B cell (primary cell): ENCODE measurements at regions not wholly inside any gene's neighbourhood (a gene's known extent, or its start where the extent isn't known, plus 50 kb on each side); places are given as distances from the start of the nearest gene placed in this dataset.
"Not testable (repeated sequence)": the region's sequence is repeated elsewhere in the genome, so short reads cannot be mapped to it uniquely, and the experiment has no call there.

Experiments
- ATAC-seq: fragments of 200-7000 bp; cut with Tn5 transposase; one replicate; pipeline ENCODE4 v1.10.0; 2021; ENCODE audit warnings: low read depth, mild to moderate bottlenecking, moderate number of reproducible peaks, moderate library complexity
- CTCF ChIA-PET: fragments of 350-600 bp; sonication (Branson Sonifier 250); formaldehyde crosslinking; loops from one replicate; lab custom pipeline; 2021; ENCODE audit warnings: antibody characterized with exemption, inconsistent platforms; lab: Charles Lee
- POLR2A ChIA-PET: fragments of 350-600 bp; sonication (Branson Sonifier 250); formaldehyde crosslinking; loops from one replicate; lab custom pipeline; 2021; ENCODE audit warnings: antibody characterized with exemption; lab: Charles Lee
- DNase-seq: peaks from one replicate; pipeline ENCODE4 v3.0.0; 2013
- H2AFZ ChIP-seq: 2 replicates; pipeline ENCODE4 v1.6.1; 2012; ENCODE audit warnings: mild to moderate bottlenecking, low read depth, low read length; ENCODE audit not compliant: insufficient read depth, poor library complexity, severe bottlenecking
- H3K27ac ChIP-seq, 2 donors: 1 replicate in 1 of 2; 2 replicates in 1 of 2; pipeline ENCODE4 v1.5.1; 2012 to 2013; ENCODE audit warnings: low read length in 2 of 2, mild to moderate bottlenecking in 2 of 2, moderate library complexity in 1 of 2
- H3K27me3 ChIP-seq, 4 experiments: fragments of 200-600 bp in 1 of 4; sonication (generic) in 1 of 4; replicated peaks in 1 of 4; 1 replicate in 2 of 4; 2 replicates in 2 of 4; pipeline versions ENCODE4 v1.6.1 to v1.7.0; 2013 to 2016; ENCODE audit warnings: low read length in 3 of 4, mild to moderate bottlenecking in 2 of 4, mixed read lengths in 1 of 4, moderate library complexity in 1 of 4; ENCODE audit not compliant: insufficient read depth in 4 of 4, control insufficient read depth in 3 of 4; ENCODE audit errors: control extremely low read depth in 1 of 4
- H3K36me3 ChIP-seq, 2 experiments: replicated peaks in 1 of 2; 1 replicate in 1 of 2; 2 replicates in 1 of 2; pipeline versions ENCODE4 v1.6.1 to v1.7.1; 2013; ENCODE audit warnings: low read length in 1 of 2; ENCODE audit not compliant: insufficient read depth in 2 of 2, control insufficient read depth in 1 of 2; ENCODE audit errors: control extremely low read depth in 1 of 2, extremely low read depth in 1 of 2
- H3K4me1 ChIP-seq, 2 donors: fragments of 200-600 bp in 1 of 2; sonication (generic) in 1 of 2; 1 replicate in 1 of 2; 2 replicates in 1 of 2; pipeline versions ENCODE4 v1.5.1 to v1.6.1; 2013 to 2017; ENCODE audit warnings: low read length in 2 of 2; ENCODE audit not compliant: control insufficient read depth in 2 of 2, insufficient read depth in 2 of 2
- H3K4me2 ChIP-seq: replicated peaks from 2 replicates; pipeline ENCODE3; 2012; ENCODE audit warnings: mild to moderate bottlenecking, low read depth, low read length; ENCODE audit not compliant: poor library complexity, severe bottlenecking
- H3K4me3 ChIP-seq, 5 experiments: fragments of 200-600 bp in 1 of 5; sonication (generic) in 1 of 5; 1 replicate in 3 of 5; 2 replicates in 2 of 5; pipeline versions ENCODE4 v1.5.1 to v1.7.0; 2011 to 2016; ENCODE audit warnings: low read length in 4 of 5, mild to moderate bottlenecking in 4 of 5, low read depth in 2 of 5, control low read depth in 1 of 5, moderate library complexity in 1 of 5; ENCODE audit not compliant: insufficient read depth in 1 of 5; ENCODE audit errors: control extremely low read depth in 1 of 5, extremely low read depth in 1 of 5
- H3K79me2 ChIP-seq: fragments of 200-600 bp; sonication (generic); one replicate; pipeline ENCODE4 v1.6.0; 2016; ENCODE audit warnings: low read length; ENCODE audit not compliant: control insufficient read depth, insufficient read depth
- H3K9ac ChIP-seq: fragments of 200-600 bp; sonication (generic); 2 replicates; pipeline ENCODE4 v1.6.1; 2017; ENCODE audit warnings: mild to moderate bottlenecking, low read length, moderate library complexity
- H3K9me3 ChIP-seq, 3 donors: one replicate each; pipeline versions ENCODE4 v1.6.1 to v1.7.1; 2013; ENCODE audit warnings: low read length in 2 of 3; ENCODE audit not compliant: control insufficient read depth in 2 of 3, insufficient read depth in 1 of 3; ENCODE audit errors: control extremely low read depth in 1 of 3
- H4K20me1 ChIP-seq: 2 replicates; pipeline ENCODE4 v1.6.0; 2012; ENCODE audit warnings: mild to moderate bottlenecking, low read length; ENCODE audit not compliant: insufficient read depth, control insufficient read depth, poor library complexity, severe bottlenecking
- H3K27ac Mint-ChIP-seq: one replicate; pipeline ENCODE4 v1.8.0; 2021; ENCODE audit warnings: mixed read lengths
- H3K27me3 Mint-ChIP-seq: one replicate; pipeline ENCODE4 v1.8.0; 2021; ENCODE audit warnings: mixed read lengths
- H3K4me1 Mint-ChIP-seq: one replicate; pipeline ENCODE4 v1.8.0; 2021; ENCODE audit warnings: mixed read lengths
- H3K4me3 Mint-ChIP-seq: one replicate; pipeline ENCODE4 v1.8.0; 2021; ENCODE audit warnings: mixed read lengths
- H3K9me3 Mint-ChIP-seq: one replicate; pipeline ENCODE4 v1.8.0; 2022; ENCODE audit warnings: mixed read lengths; ENCODE audit not compliant: insufficient read depth
- EZH2 ChIP-seq: IDR thresholded peaks from 2 replicates; pipeline ENCODE4 v1.6.1; 2012; ENCODE audit warnings: borderline replicate concordance, low read depth, mild to moderate bottlenecking, moderate library complexity, low read length; ENCODE audit not compliant: insufficient read depth, poor library complexity, severe bottlenecking
- WGBS: methylation state at CpG from one replicate; pipeline ENCODE4 v1.1.5; 2013; ENCODE audit warnings: missing lambda C conversion rate; ENCODE audit not compliant: insufficient coverage; 5-methylcytosine and 5-hydroxymethylcytosine counted together
- intact Hi-C: fragments of 100-400 bp; cut with micrococcal nuclease; formaldehyde crosslinking; loops from one replicate; pipeline ENCODE4 v1.10.0; 2022
- TF ChIP-seq, protein P1 (sequence below): fragments of 200-600 bp; IDR thresholded peaks from one replicate; pipeline ENCODE4 v1.8.0; 2022; ENCODE audit warnings: antibody characterized with exemption, mild to moderate bottlenecking

DNA sequence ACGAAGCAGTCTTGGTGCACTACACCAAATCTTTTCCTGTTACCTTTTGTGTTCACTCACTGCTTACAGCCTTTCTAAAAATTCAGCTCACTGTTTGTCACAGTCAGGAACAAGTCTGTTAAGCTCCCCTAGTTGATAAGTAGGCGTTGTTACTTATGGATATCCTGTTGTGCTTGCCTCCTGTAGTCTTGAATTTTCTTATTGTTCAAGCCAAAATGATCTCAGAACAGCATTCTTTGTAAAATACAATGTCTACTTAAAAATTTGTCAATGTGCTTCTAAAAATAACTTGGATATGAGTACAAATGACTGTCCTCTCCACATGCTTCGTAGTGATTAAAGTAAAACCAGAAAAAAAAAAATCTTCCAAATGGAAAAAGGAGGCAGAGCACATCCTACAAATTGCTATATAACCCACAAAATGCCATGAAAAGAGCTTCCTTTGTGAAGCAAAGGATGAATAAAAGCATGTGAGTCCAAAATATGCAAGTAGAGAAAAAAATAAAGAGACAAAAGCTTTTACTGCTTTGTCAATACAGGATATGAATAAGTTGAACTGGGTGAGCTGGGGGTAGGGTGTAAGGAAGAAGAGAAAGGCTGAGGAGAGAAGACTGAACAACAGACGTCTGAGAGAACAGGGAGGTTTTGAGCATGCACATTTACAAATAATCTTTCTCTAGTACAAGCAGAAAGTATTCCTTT, 228.9 kb upstream of the ADGRL4 start:
- ChIA-PET POLR2A (no interaction called here), CTCF (interaction anchor here (0.6 kb wide), 1 partner anchor 1677 kb away, joined by 3 read pairs; no protein-coding TSS in a partner anchor)
- no peaks in the 10 kb centered on the region for H3K79me2 ChIP-seq
- DNase-seq, result no peak
- no peaks in the 10 kb centered on the region for H3K4me1 ChIP-seq
- ATAC-seq, result no peak
- H3K27me3 Mint-ChIP-seq, result no peaks in the 10 kb centered on the region
- no peaks in the 10 kb centered on the region for H3K36me3 ChIP-seq
- no peak overlapping the region for H3K27ac ChIP-seq
- no peak overlapping the region for H2AFZ ChIP-seq
- H3K4me3 ChIP-seq, result no peak overlapping the region
- H3K4me3 Mint-ChIP-seq, result no peak overlapping the region
- H3K9me3 Mint-ChIP-seq, result no peaks in the 10 kb centered on the region
- H3K4me2 ChIP-seq, result no peak overlapping the region
- no CpG with 5 or more reads among the region's 4 CpGs for WGBS
- H3K9me3 ChIP-seq, result peaks cover 0 to 6% (median 0%) of the 10 kb centered on the region in 3 donors
- H3K27ac Mint-ChIP-seq, result no peak overlapping the region
- intact Hi-C loops, result no loop called here
- no peak overlapping the region for H3K9ac ChIP-seq
- H3K4me1 Mint-ChIP-seq, result no peaks in the 10 kb centered on the region
- no peak for TF ChIP-seq EZH2
- TF ChIP-seq, protein P1, sequence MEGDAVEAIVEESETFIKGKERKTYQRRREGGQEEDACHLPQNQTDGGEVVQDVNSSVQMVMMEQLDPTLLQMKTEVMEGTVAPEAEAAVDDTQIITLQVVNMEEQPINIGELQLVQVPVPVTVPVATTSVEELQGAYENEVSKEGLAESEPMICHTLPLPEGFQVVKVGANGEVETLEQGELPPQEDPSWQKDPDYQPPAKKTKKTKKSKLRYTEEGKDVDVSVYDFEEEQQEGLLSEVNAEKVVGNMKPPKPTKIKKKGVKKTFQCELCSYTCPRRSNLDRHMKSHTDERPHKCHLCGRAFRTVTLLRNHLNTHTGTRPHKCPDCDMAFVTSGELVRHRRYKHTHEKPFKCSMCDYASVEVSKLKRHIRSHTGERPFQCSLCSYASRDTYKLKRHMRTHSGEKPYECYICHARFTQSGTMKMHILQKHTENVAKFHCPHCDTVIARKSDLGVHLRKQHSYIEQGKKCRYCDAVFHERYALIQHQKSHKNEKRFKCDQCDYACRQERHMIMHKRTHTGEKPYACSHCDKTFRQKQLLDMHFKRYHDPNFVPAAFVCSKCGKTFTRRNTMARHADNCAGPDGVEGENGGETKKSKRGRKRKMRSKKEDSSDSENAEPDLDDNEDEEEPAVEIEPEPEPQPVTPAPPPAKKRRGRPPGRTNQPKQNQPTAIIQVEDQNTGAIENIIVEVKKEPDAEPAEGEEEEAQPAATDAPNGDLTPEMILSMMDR, result no peak
- no peaks in the 10 kb centered on the region for H4K20me1 ChIP-seq
- H3K27me3 ChIP-seq, result no peaks in the 10 kb centered on the region

DNA sequence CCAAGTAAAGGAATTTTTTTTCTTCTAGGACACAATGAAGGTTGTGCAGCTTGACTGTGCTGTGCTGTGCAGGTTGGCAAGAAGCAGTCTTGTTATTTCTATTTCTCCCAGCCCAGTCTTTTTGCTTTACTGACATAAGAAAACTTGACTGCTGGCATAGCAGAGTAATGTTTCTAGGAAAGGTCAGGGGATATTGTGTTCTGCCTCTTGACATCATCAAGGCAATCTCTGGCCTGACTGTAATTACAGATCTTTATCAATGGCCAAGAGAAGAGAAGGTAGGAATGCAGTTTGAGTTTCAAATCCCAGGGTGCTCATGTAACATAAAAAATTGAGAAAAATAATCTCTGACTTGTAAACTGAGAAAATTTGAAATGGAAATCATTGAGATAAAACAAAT, 226.3 kb upstream of the ADGRL4 start:
- intact Hi-C loops, result no loop called here
- TF ChIP-seq, protein P1, result no peak
- TF ChIP-seq EZH2, result no peak
- CTCF ChIA-PET, result no interaction called here
- no peak overlapping the region for H3K4me3 Mint-ChIP-seq
- POLR2A ChIA-PET, result no interaction called here
- no peak overlapping the region for H2AFZ ChIP-seq
- H3K4me3 ChIP-seq, result no peak overlapping the region
- H3K27ac ChIP-seq, result no peak overlapping the region
- no peaks in the 10 kb centered on the region for H4K20me1 ChIP-seq
- no peaks in the 10 kb centered on the region for H3K36me3 ChIP-seq
- no peaks in the 10 kb centered on the region for H3K4me1 ChIP-seq
- no peaks in the 10 kb centered on the region for H3K27me3 ChIP-seq
- H3K9ac ChIP-seq, result no peak overlapping the region
- no peak overlapping the region for H3K4me2 ChIP-seq
- no peak overlapping the region for H3K27ac Mint-ChIP-seq
- H3K27me3 Mint-ChIP-seq, result no peaks in the 10 kb centered on the region
- DNase-seq (no peak), ATAC-seq (no peak)
- H3K79me2 ChIP-seq, result no peaks in the 10 kb centered on the region
- H3K9me3 Mint-ChIP-seq, result no peaks in the 10 kb centered on the region
- no peaks in the 10 kb centered on the region for H3K4me1 Mint-ChIP-seq
- H3K9me3 ChIP-seq, result no peaks in the 10 kb centered on the region

DNA sequence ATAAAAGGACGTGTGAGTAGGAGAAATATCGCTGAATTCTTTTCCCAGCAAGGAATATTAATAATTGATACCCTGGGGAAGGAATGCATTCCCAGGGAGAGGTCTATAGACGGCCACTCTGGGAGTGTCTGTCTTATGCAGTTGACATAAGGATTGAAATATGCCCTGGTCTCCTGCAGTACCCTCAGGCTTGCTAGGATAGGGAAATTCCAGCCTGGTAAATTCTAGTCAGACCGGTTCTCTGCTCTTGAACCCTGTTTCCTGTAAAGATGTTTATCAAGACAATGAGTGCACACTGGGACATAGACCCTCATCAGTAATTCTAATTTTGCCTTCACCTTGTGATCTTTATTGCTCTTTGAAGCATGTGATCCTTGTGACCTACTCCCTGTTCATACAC, 224.2 kb upstream of the ADGRL4 start:
- H3K4me2 ChIP-seq, POLR2A ChIA-PET, H3K27ac ChIP-seq, H3K4me1 Mint-ChIP-seq, H3K9me3 Mint-ChIP-seq, H3K36me3 ChIP-seq, H3K4me3 Mint-ChIP-seq, H4K20me1 ChIP-seq, H3K27me3 Mint-ChIP-seq, CTCF ChIA-PET, intact Hi-C loops, H3K27me3 ChIP-seq, H3K4me1 ChIP-seq, ATAC-seq, H3K79me2 ChIP-seq, DNase-seq, H3K4me3 ChIP-seq, H3K27ac Mint-ChIP-seq, H3K9ac ChIP-seq, H2AFZ ChIP-seq, H3K9me3 ChIP-seq: not testable (repeated sequence)
- WGBS, result 100% methylated on average over 1 of the region's 4 CpGs
